HG02852 (cell line): ENCODE measurements at regions not wholly inside any gene's neighbourhood (a gene's known extent, or its start where the extent isn't known, plus 50 kb on each side); places are given as distances from the start of the nearest gene placed in this dataset.

Experiments
- ATAC-seq: cut with Tn5 transposase; IDR thresholded peaks from one replicate; pipeline ENCODE4 v1.9.1; 2021; ENCODE audit warnings: mild to moderate bottlenecking, moderate library complexity; ENCODE audit not compliant: unreplicated experiment

DNA sequence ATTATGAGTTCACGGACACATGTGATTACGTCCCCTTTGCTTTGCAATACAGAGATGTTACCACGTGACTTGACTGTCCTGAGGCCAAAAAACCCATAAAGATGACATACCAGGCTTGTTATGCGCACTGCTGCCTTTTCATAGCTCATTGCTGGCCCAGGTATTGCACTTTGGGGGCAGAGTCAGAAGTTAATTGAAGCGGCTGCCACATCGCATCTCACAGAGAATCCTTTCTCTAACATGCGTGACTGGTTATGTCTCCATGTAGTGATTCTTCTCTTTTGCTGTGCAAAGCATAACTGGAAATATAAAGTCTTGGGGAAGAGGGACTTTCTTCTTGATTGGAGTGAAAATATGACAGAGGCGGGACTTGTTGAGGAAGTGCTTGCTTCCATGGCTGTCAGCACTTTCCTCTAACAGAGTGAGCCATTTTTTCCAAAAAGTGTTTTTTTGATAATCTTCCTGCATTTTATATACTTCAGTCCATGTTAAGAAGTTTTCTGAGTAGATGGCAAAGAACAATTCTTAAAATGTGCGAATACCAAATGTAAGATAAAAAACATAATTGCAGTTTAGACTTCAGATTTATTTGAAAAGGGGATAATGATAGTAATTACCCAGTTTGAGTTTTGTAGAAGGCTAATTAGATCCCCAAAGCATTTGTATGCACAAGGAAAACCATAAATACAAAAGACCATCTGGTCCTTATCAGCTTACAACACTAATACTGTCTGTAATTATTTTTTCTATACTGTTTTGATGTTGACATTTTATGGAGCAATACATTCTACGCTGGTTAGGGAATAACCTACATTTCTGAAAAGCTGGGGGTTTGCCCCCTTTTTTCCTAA, 324.6 kb upstream of the MTNR1B start:
- ATAC-seq: no peak

DNA sequence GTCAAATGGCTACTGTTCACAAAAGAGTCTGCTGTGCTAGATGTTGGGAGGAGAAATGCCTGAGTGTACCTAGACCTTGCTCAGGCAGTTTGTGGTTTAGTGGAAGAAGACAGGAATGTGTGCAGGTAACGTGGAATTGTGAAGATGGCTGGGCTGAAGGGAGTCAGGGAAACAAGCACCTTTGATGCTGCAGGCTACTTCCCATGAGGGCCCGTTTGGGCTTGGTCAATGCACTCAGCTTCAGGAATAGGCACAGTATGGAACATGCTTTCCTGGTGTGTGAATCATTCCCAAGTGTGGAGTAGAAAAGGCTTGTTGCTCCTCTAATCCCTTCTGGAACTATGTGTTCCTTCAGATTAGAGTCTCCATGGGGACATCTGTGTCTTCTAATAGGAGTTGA, 318.3 kb upstream of the MTNR1B start:
- ATAC-seq: no peak

DNA sequence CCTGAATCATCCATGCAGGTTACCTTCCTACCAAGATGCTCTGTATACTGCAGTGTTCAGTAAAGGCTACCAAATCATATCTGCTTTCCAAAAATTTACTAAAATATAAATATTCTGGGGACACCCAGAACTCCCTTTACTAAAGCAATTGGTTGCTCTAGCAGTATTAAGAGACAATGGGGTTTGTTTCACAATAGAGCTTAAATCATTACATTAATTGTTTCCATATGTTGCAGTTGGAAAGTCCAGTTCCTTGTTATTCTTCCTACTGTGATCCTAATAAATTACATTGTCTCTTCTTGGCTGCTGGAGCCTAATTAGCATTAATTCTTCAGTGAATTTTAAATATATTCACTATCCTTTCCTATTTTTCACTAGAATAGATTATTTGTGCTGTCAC, 316.0 kb upstream of the MTNR1B start:
- ATAC-seq: no peak

DNA sequence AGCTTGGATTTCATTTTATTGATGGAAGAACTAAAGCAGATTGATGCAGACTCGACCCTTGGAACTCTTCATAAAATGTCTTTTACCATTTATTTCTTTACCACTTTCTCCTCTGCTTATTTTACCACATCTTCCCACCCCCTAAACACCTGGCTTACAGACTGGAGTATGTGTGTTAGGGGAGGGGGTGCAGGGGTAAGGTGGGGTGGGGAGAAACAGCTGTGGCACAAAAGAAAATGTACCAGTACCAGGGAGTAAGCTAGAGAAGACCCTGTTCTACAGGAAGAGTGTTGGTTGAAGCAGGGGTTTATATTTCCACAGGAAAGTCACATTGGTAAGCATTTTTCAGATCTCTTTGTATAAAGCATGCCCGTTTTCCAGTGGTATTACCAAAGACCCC, 312.7 kb upstream of the MTNR1B start:
- no peak for ATAC-seq

DNA sequence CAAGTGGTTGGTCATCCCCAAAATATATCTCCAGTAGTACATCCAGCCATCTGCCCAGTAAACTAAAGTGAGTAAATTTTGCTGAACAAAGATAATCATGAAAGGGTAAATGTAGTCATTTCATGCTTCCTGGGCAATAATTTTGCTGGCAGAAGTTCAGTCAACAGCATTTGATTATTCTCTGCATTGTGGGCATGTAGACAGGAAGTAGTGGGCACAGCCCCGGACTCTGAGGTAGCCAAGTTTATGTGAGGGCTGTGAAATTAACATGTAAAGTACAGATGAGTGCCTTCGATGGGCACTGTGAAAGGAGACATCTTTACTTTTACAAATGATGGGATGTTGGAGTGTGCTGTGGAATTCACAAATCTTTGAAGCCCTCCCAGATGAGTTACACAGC, 312.2 kb upstream of the MTNR1B start:
- ATAC-seq: no peak

DNA sequence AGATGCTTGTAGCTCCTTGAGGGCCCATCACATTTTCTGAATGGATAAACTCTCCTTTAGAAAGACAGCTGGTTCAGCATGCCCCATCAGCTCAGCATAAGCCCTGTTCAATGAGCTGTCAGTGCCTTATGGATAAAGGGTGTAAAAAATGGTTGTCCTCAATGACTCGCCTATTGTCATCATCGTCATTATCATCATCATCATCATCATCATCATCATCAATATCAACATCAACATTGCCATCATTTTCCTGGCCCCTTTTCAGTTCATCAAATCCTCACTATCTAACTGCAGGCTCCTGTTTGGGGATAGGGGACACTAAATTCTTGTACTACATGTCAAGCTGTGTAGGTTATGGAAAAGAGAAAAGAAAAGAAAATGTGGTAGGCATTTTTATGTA, 310.7 kb upstream of the MTNR1B start:
- ATAC-seq: no peak

DNA sequence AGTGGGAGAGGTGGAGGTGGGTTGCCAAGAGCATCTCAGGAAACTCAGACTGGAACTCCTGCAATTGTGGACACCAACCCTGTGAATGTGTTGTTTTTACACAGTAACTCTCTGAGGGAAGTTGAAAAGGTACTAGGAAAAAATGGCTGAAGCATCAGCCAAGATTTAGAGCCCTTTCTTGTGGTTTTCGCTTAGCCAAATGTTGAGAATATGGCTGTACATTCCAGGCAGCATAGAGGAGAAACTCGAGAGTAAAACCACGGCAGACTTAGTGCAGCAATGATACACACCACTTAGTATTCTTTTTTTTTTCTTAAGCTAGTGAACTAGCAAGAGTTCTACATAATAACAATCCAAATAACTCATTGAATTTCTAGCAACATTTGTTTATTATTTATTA, 309.7 kb upstream of the MTNR1B start:
- ATAC-seq: no peak

DNA sequence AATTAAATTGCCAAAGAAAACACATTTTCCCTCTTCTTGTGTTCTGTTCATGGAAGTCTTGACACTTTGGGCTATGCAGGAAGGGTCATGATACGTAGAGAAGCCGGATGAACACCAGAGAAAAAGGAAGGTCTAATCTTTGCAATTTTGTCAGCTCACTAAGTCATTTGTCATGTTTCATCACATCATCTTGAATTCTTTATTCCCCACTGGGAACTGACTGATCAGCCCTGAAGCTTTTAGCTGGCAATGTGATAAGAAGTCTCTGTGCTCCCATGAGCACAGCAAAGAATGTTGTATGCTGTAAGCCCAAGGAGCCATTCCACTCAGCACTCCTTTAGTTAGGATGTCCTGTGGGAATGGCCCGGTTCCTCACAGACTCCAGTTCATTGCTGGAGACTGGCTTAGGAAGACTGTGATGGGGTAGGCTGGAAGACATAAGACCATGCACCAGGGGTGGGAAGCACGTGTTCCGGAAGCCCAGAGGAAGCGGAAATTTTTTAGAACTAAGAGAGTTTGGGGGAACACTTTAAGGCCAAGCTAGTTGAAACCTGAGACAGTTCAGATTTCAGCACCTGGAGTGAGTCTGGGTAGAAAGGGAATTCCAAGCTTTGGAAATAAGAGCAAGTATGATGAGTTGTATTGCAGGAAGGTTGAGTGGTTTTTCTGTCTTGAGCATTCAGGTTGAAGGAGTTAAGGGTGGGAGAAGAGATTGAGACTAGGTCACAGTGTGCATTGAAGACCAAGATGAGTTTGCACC, 306.7 kb upstream of the MTNR1B start:
- no peak for ATAC-seq

DNA sequence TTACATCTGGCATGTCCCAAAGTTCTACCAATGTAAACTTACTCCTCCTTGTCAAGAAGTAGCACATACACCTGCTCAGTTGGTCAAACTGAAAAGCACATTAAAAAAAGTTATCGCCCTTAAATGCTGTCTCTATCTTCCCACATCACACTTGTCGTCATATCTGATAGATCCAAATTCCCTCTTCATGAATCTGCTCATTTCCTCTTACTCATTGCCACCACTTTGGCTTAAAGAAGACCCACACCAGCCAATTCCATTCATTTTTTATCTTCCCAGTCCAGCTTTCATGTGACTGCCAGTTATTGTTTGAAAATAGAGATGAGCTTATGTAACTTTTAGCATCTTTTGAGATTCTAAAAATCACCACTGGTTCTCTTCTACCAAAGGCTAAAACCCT, 305.9 kb upstream of the MTNR1B start:
- ATAC-seq: no peak

DNA sequence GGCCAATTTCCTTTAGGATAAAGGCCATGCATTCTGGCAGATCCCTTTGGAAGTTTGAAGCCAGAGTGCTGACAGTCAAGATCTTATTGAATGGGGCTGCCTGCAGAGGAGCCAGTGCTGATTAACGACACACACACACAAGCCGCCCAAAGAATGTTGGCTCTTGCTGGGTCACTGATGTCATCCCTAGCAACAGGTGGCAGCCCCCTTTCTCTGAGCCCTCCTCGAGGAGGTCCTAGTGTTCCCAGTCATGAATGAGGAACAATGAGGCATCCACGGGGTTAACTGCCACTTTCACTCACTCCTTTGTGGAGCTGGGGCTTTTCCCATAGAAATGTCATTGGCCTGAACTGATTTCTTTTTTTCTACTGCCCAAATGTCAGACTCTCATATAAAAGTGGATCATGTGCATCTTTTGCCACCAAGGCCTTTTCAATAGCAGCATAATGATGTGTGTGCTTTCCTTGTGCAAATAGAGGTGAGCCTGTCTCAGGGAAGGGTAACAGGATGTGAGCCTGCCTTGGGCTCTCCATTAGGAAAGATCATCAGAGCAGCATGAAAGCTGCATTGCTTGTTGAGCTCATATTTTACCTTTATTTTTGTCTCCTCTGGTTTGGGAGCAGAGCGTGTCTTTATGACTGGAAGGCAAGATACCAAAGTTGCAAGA, 301.8 kb upstream of the MTNR1B start:
- ATAC-seq: no peak

DNA sequence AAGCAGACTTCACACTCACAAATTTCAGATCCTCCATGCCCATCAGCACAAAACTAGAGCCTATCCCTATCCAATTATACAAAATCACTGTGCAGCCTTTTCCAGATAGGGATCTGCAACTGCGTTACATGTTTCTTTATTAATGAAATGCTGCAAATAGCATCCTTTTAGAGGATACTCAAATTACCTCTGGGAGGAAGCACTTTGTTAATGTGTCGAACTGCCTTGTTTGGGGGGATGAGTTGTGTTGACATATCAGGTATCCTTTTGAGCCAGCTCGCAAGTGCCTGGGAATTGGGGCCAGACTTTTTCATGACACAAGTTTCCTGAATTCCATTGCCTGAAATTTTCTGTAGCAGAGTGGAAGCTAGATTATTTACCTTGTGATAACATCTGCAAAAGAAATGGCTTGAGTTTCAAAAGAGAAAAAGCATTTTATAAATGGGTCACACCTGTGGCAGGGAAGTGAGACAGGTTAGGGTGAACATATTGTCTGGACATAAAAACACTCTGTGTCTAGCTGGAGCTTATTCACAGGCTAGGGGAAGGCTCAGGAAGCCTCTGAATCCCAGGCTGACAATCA, 299.1 kb upstream of the MTNR1B start:
- no peak for ATAC-seq

DNA sequence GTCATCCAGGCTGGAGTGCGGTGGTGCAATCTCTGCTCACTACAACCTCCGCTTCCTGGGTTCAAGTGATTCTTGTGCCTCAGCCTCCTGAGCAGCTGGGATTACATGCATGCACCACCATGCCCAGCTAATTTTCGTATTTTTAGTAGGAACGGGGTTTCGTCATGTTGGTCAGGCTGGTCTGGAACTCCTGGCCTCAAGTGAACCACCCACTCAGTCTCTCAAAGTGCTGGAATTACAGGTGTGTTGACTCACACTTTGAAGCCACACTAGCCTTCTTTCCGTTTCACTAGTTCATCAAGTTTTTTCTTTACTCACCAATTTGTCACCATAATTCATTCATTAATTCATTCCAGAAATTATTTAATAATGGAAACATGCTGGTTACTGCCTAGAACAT, 298.4 kb upstream of the MTNR1B start:
- no peak for ATAC-seq

DNA sequence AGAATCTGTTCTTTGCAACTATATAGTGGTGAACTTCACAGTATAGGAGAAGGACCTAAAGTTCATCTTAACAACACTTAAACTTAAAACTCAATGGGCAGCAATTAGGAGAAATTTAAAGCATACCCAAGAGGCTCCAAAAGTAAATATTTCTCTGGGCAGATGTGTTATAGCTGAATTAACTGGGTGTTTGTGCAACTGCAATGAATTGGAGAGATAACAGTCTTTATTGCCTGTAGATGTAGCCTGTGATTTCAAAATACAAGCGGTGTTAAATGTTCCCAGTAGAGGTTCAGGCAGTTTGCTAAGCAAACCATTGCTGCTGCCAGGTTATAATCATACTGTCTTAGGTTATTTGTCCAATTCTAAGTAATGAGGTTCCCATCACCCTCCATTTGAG, 294.1 kb upstream of the MTNR1B start:
- ATAC-seq: no peak

DNA sequence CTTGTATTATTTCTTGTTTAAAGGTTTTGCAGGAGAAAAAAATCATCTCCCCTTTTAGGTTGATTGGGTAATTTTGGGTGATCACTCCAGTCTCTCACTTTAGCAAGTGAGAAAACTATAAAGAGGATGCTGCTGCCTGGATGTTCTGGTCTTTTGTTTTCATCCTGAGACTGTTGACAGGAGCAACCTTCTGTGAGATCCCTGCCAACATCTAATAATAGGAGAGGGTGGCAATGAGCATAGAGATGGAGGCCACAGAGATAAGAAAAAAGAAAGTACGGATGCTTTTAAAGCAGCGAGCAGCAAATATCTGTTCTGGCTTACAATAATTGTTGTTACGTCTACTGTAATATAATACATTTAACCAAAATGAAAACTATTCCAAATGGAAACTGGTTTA, 293.6 kb upstream of the MTNR1B start:
- ATAC-seq: no peak

DNA sequence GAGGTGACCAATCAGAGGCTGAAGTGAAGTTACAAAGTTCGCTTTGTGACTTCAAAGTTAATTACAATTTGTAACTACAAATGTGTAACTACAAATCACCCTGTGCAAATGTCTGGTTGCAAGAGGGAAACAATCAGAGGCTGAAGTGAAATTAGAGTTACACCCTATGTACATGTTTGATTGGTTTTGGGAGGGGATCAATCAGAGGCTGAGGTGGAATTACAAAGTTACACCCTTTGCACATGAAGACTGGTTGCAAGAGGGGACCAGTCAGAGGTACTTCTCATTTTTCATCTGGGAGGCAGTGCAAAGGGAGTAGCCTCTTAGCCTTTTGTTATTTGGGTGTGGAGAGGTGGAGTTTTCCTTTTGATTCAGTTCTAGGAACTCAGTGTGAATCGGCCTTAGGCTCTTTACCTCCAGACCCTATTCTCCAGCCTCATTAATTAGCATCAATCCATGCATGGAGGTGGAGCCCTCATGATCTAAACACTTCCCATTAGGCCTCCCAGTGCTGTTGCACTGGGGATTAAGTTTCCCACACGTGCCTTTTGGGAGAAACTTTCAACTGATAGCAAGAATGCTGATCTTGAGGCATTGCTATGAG, 291.3 kb upstream of the MTNR1B start:
- no peak for ATAC-seq

DNA sequence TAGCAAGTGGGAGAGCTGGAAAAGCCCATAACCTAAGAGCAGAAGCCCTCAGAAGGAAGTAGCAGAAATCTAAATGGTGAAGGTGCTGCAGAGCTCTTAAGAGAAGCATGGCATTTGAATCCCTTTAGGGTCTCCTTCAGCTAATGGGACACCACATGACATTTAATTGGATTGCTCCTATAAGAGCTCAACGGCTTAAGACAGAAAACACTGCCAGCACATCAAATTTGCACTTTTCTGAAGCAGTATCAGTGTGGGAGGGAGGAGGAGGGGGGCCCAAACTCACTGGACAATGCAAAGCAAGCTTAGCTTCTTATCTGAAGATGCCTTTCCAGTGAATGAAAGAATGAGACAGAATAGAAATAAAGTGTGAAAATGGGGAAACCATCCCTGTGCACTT, 287.9 kb upstream of the MTNR1B start:
- no peak for ATAC-seq

DNA sequence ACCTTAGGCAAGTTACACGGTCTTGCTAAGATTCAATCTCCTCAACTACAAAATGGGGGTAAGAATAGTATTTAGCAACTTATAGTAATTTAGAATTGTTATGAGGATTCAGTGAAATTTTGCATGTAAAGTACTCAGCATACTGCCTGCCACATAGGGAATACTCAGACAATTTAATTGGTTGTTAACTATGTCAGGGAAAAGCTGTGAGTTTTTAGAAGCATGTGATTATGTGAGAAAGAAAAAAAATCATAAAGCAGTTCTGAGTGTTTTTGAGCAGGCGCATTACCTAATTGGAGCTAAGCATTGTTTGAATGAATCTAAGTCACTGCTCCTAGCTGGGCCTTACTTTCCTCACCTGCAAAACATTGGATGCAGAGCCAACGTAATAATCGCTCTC, 287.3 kb upstream of the MTNR1B start:
- no peak for ATAC-seq

DNA sequence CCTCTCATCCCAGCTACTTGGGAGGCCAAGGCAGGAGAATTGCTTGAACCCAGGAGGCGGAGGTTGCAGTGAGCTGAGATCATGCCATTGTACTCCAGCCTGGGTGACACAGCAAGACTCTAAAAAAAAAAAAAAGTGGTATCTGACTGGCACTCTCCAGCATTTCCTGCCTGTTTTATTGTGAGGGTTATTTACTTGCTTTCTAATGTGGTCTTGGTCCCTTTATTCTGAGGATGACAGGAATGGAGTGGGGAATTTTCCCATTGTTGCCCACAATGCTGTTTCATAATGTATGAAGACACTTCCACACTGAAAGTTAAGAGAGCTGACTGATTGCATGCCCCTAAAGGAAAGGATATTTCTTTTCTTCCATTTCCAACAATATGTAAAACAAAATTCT, 286.5 kb upstream of the MTNR1B start:
- ATAC-seq: no peak

DNA sequence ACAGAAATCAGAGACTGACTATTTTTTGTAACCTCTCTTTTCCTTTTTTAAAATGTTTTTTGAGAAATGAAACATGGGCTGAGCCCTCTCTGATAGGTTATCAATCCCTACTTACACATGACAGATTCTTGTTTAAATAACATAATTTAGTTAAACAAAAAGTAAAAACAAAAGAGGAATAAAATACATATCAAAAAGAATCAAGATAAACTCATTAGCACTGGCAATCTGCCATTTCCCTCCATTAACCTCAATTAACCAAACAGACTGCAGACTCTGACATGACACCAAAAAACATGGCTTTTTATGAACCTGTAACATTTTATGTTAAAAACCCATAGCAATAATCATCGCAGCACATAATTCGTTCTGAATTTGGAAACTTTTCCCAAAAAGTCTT, 284.4 kb upstream of the MTNR1B start:
- no peak for ATAC-seq

DNA sequence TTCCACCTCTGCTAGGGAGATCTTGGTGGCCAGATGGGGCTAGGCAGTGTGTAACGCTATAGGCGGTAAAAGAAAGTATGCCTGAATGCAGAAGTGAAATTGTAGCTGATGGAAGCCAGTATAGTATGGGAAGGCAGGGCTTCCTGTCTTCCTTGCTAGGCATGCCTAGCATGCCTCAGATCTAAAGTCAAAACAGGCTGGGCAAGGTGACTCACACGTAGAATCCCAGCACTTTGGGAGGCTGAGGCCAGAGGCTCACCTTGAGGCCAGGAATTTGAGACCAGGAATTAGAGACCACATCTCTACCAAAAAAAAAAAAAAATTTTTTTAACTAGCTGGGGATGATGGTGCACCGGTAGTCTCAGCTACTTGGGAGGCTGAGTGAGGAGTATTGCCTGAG, 281.7 kb upstream of the MTNR1B start:
- ATAC-seq: no peak

DNA sequence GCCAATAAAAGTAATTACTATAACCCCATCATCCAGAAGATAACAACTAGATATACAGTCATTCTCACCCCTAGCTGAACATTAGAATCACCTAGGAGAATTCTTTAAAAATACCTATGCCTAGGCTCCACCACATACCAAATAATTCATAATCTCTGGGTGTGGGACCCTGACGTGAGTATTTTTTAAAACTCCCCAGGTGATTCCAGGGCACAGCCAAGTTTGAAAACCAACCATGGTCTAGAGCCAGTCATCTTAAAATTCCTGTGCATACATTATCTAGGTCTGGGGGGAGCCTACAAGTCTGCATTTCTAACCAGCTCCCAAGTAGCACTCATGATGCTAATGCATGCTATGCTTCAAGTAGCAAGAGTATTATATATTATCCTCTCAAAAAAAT, 281.0 kb upstream of the MTNR1B start:
- ATAC-seq: no peak
